GM12872 (cell line): ENCODE measurements at regions not wholly inside any gene's neighbourhood (a gene's known extent, or its start where the extent isn't known, plus 50 kb on each side); places are given as distances from the start of the nearest gene placed in this dataset.

Experiments
- CTCF ChIP-seq: IDR thresholded peaks from 3 replicates; pipeline ENCODE4 v1.5.1; 2011; ENCODE audit warnings: low read depth, mild to moderate bottlenecking, low read length, moderate library complexity; ENCODE audit not compliant: insufficient read depth

- TF ChIP-seq CTCF: no peak
Observed at GRCh38 chr11:79922641-79923040, 481.8 kb upstream of the TENM4 start.

- no peak for TF ChIP-seq CTCF
Observed at GRCh38 chr11:79920480-79920879, 479.6 kb upstream of the TENM4 start.

- TF ChIP-seq CTCF: no peak
Observed at GRCh38 chr11:79919350-79919749, 478.5 kb upstream of the TENM4 start.

GRCh38 chr11:79918846-79919245 is 478.0 kb upstream of the TENM4 start:
- TF ChIP-seq CTCF: no peak

- TF ChIP-seq CTCF: no peak
Observed at GRCh38 chr11:79906164-79906563, 465.3 kb upstream of the TENM4 start.

- TF ChIP-seq CTCF: no peak
Observed at GRCh38 chr11:79902493-79902892, 461.7 kb upstream of the TENM4 start.

GRCh38 chr11:79897896-79898295 is 457.1 kb upstream of the TENM4 start:
- no peak for TF ChIP-seq CTCF

GRCh38 chr11:79896258-79896657 is 455.4 kb upstream of the TENM4 start:
- TF ChIP-seq CTCF: no peak
